ENCODE measurements at regions not wholly inside any gene's neighbourhood (a gene's known extent, or its start where the extent isn't known, plus 50 kb on each side); places are given as distances from the start of the nearest gene placed in this dataset.

GRCh38 chr13:30078059-30078458 lies 227.6 kb upstream of the UBL3 start:
- TF ChIP-seq, protein P1, sequence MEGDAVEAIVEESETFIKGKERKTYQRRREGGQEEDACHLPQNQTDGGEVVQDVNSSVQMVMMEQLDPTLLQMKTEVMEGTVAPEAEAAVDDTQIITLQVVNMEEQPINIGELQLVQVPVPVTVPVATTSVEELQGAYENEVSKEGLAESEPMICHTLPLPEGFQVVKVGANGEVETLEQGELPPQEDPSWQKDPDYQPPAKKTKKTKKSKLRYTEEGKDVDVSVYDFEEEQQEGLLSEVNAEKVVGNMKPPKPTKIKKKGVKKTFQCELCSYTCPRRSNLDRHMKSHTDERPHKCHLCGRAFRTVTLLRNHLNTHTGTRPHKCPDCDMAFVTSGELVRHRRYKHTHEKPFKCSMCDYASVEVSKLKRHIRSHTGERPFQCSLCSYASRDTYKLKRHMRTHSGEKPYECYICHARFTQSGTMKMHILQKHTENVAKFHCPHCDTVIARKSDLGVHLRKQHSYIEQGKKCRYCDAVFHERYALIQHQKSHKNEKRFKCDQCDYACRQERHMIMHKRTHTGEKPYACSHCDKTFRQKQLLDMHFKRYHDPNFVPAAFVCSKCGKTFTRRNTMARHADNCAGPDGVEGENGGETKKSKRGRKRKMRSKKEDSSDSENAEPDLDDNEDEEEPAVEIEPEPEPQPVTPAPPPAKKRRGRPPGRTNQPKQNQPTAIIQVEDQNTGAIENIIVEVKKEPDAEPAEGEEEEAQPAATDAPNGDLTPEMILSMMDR (IDR thresholded peaks at IDR 0.05) = no peak
- TF ChIP-seq POLR2AphosphoS5 (IDR thresholded peaks at IDR 0.05) = no peak
- no peak for TF ChIP-seq POLR2A (IDR thresholded peaks at IDR 0.05)
- TF ChIP-seq EP300 (IDR thresholded peaks at IDR 0.05) = no peak

All from upper lobe of left lung (tissue), 4 donors.